GM18868 (cell line): ENCODE measurements at regions not wholly inside any gene's neighbourhood (a gene's known extent, or its start where the extent isn't known, plus 50 kb on each side); places are given as distances from the start of the nearest gene placed in this dataset.
"Not testable (repeated sequence)": the region's sequence is repeated elsewhere in the genome, so short reads cannot be mapped to it uniquely, and the experiment has no call there.

Experiments used
- ATAC-seq: cut with Tn5 transposase; IDR thresholded peaks from one replicate; pipeline ENCODE4 v1.9.1; 2021; ENCODE audit warnings: mild to moderate bottlenecking, moderate library complexity; ENCODE audit not compliant: unreplicated experiment

DNA sequence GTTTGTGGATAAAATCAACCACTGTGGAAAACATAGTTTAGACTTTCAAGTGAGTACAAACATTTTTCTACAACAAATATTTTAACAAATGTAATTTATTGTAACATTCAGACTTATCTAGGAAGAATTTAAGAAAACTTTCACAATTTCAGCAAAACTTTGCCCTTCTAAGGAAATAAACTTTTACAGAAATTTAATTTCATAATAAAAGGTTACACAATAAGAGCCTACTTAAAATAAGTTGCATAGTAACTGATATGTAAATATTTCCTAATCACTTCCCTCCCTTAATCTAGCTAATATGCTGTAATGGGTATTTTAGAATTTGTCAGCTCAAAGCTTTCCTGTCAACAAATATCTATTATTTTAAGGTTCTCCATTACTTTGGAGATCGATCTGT is 1899.9 kb downstream of the MAT2B start:
- ATAC-seq: no peak

DNA sequence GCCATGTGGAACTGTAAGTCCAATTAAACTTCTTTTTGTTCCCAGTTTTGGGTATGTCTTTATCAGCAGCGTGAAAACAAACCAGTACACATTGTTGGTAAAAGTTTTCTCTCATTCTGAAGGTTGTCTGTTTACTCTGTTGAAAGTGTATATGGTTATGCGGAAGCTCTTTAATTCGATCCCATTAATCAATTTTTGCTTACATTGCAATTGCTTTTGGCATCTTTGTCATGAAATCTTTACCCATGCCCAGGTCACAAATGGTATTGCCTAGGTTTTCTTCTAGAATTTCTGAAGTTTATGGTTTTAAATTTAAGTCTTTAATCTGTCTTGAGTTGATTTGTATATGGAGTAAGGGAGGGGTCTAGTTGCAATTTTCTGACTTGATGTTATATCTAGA is 1901.9 kb downstream of the MAT2B start:
- no peak for ATAC-seq

DNA sequence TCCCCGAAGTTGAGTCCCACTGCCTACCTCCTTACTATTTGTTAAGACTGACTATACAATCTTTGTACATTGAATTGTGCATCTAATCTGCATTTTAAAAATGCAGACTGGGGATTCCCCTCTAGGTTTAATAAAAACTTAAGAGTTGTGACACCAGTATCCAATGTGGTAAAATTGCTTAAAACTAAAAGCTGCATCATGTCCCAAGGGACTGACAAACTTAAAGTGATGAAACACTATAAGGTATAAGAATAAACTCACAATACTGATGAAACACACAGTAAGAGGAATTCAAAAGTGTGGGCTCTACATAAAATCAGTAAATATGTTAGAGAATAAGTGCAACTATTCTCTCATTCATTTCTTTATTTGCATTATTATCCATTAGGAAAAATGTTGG is 1905.1 kb downstream of the MAT2B start:
- no peak for ATAC-seq

DNA sequence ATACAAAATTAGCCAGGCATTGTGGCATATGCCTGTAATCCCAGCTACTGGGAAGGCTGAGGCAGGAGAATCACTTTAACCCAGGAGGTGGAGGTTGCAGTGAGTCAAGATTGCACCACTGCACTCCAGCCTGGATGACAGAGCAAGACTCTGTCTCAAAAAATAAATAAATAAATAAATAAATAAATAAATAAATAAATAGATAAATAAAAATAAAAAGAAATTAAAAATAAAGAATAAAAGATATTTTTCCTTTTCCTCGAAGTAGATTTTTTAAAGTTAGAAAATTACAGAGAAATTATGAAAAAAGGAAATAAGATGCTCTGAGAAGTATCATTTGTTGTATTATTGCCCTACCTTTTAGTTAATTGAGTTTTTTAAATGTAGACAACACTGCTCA is 1906.1 kb downstream of the MAT2B start:
- ATAC-seq: not testable (repeated sequence)

DNA sequence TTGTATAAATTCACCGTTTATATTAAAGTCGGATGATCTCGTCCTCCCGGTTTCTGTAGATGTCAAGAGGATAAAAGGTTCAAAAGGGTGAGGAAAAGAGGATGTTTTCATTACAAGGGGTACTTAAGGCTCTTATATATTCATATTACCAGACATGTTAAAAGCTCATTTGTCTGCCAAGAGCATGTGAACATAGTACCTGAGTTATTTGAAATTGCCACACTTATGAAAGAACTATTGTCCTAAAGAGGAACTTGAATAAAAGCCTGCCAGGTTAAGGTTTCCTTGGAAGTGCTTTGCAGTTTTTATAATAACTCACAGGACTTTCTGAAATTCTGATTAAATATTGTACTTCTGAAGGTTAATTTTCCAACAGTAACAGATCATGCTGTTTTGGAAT is 1915.1 kb downstream of the MAT2B start:
- ATAC-seq: no peak

DNA sequence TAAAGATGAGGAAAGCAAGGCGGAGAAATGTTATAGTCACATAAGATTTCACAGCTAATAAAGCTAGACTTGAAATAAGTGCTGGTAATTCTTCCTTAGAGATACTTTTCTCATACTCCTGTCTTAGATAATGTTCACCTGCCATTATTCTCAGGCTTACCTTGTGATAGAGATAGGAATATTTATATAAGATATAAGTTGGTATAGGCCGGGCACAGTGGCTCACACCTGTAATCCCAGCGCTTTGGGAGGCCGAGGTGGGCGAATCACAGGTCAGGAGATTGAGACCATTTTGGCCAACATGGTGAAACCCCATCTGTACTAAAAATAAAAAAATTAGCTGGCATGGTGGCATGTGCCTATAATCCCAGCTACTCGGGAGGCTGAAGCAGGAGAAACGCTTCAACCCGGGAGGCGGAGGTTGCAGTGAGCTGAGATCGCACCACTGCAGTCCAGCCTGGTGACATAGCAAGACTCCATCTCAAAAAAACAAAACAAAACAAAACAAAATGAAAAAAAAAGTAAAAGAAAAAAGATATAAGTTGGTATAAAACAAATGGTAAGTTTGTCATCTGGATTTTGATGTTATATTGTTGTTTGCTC is 1918.4 kb downstream of the MAT2B start:
- no peak for ATAC-seq

DNA sequence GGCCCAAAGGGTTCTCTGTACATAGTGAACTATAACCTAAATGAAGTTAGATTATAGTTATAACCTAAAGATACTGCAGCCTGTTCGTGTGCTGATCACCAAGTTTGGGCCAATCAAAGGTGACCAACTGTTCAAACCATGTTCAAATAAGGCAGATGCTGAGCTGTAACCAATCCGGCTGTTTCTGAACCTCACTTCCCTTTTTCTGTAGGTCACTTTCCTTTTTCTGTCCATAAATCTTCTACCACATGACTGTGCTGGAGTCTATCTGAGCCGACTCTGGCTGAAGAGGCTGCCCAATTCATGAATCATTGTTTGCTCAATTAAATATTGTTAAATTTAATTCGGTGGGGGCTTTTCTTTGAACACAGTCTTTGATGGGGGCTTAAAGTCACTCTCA is 1920.2 kb downstream of the MAT2B start:
- ATAC-seq: no peak

DNA sequence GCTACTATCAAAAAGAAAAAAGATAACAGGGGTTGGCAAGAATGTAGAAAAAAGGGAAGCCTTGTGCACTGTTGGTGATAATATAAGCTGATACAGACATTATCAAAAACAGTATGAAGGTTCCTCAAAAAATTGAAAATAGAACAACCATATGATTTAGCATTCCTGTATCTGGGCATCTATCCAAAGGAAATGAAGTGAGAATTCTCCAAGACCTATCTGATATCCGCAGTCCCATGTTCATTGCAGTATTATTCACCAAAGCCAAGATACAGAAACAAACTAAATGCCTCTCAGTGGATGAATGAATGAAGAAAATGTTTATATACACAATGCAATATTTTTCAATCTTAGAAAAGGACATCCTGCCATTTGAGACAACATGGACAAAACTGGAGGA is 1943.3 kb downstream of the MAT2B start:
- ATAC-seq: no peak

DNA sequence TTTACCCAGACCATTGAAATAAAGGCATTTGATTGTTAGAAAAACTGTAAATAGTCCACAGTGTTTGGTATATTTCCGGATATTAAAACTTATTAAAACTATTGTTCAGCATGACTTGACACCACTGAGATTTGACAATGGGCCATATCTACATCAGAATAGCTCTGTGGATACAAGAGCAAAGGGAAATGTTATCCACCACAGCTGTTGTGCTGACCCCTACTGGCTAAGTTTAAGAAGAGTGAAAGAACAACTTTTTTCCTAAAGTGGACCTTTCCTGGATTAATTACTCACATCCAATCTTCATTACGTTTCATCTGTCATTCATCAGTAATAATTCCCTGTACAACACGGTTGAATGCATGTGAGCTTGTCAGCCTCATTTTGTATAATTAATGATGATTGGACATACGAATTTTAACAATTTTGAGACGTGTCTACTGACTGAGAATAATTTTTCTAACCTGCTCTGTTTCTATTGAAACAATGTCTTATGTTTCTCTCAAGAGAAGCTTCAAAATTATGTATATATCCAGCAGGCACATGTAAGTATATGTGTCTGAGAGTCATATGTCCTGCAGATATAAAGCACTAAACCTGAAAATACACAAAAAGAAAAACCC is 1952.6 kb downstream of the MAT2B start:
- ATAC-seq: peak; percentile 65

DNA sequence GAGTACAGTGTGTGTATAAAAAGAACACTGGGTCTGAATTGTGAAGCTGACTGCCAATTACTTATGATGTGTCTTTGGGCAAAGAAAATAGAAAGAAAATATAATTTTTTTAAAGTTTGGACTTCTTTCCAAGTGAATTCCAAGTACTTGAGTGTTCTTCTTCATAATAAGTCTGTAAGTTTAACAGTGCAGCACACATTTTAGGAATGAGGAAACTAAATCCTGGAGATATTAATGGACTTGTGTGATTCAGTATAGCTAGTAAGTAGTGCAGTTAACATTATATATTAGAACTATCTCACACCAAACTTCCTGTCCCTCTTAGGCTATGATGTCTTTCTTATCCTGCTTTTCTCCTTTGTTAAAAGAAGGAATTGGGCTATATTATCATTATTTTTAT is 1953.8 kb downstream of the MAT2B start:
- no peak for ATAC-seq

DNA sequence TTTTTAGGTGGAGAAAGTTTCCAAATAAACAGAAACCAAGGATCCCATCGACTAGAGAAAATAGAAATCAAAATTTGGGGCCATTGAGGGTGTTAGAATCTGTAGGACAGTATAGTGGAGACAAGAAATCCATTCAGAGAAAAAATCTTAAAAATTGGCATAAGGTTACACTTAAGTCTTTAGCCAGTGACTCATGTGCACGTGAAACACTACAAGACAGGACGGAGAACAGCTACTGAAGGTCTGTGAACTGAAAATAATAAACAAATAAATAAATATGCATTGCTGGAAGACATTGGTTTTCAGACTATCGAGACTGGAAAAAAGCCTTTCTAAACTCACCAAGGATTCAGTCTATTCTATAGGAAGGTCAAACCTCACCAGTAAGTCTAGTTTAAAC is 1955.5 kb downstream of the MAT2B start:
- ATAC-seq: no peak

DNA sequence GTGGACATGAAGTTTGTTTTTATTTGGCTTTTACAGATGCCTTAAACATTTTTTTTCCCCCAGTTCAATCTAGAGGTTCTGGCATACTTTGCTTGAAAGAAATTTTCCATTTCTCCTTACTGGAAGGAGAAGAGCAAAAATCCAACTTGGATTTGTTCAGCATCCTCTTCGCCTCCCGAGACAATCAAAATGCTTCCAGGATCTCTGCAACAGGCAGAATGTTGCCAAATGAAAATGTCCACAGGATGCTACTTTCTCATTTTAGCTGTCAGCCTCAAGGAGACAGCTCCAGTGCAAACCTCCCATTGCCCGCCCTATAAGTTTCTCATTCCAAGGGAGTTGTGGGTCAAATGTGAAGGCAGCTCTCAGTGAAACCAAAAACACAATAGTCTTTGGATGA is 1972.1 kb downstream of the MAT2B start:
- ATAC-seq: no peak

DNA sequence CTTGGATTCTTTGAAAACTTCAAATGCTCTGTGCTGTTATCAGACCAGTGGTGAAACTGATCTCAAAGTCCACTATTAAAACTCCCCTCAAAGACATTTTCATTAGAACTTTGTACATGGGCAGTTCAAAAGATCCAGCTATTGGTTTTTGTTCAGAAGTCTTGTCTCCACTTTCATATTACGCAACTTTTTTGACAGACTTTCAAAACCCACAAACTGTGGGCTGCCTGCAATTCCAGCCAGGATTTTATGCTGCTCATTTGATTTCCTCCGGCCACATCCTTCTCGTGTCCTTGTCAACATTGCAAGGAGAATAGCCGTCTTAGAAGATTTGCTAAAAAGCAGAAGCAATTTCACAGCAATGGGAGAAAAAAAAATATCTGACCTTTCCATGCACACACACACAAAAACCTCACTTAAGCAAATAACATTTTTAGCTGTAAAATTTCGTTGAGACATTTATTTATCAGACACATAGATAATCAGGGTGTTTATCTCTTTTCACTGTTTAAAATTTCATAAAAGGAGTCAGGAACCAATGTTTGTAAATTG is 1990.5 kb downstream of the MAT2B start:
- no peak for ATAC-seq

DNA sequence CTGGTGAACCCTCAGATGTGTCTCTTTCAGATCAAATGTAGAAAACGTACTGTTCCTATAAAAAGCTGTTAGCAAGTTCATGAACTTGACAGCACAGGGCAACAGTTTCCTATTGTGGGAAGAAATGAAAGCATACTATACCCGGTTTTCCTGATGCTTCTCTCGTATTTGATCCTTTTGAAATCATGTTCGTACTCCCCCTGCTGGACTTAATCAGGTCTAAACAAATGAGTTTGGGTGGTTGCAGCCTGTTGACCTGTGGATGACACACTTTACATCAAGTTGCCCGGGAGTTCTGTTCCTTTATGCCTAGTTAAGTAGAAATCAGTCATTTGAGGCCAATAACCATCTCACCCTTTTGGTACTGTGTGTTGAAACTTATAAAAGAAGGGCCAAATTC is 1992.3 kb downstream of the MAT2B start:
- peak; percentile 48 for ATAC-seq

DNA sequence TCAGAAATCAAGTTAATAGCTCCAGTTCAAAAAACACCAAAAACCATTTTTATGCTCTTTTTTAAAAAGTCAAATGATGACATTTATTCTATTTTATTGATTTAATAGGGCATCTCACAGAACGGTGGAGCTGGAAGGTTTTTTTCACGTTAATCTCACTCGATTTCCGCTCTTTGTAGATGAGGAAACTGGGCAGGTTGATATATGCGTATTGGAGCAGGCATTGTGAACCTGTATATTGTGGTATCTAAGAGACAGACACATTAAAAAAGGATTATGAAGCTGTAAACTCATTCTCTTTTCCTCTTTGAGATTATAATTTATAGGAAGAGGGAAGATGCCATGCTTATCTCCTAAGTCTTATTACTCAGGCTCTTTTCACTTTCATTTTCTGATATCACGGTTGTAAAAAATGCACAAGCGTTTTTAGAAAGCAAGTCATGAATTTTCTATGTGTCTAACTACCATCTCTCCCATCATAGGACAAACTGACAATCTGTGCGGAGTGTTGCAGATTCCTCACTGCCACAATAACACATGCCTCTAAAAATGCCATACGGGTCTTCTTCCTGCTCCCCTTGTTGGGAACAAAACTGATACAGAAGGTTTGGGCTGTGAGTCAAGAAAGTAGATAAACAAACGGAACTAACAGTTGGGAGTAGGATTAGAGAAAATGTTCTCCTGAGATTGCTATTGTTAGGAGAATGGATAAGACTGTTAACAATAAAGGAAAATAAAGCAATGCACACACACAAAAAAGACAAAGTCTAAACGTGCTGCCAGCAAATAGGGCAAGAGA is 1997.7 kb downstream of the MAT2B start:
- ATAC-seq: no peak

DNA sequence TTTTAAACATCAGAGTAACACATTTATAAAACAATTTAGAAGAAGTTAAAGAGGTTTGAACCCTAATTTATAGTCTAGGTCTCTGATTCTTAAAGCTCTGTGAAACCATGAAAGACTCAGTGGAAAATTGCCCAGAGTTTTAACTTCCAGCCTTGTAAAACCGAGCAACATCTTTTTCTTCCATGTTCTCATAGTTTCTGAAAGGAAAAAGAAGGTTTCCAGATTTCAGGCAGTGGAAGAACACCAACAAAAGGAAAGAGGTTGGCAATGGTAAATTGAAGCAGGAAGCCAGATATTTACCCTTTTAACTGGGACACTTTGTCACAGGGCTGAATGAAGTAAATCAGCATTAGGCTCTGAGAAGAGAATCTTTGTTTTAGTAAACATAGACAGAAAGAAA is 1999.3 kb downstream of the MAT2B start:
- ATAC-seq: no peak

DNA sequence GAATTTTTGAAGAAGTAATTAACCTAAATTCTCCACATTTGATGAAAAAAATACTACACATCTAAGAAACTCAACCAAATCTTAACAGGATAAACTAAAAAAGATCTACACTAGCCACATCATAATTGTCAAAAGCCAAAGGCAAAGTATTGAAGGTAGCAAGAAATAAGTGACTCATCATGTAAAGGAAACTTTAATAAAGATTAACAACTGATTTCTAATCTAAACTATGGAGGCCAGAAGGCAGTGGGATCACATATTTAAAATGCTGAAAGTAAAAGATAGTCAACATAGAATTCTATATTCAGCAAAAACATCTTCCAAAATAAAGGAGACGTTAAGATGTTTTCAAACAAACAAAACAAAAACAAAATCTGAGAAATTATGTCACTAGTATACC is 2002.9 kb downstream of the MAT2B start:
- no peak for ATAC-seq

DNA sequence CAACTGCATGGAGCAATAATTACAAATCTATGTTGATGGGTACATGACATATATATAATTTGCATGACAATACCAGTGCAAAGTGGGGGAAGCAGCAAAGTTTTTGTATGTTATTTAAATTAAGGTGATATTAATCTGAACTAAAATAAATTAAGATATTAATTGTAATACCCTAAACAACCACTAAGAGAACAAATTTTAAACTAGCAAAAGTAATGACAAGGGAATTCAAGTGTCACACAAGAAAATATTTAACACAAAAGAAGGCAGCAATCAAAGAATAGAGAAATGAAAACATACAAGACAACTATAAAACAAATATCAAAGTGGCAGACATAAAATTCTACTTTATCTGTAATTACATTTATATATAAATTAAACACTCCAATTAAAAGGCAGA is 2003.4 kb downstream of the MAT2B start:
- ATAC-seq: no peak

DNA sequence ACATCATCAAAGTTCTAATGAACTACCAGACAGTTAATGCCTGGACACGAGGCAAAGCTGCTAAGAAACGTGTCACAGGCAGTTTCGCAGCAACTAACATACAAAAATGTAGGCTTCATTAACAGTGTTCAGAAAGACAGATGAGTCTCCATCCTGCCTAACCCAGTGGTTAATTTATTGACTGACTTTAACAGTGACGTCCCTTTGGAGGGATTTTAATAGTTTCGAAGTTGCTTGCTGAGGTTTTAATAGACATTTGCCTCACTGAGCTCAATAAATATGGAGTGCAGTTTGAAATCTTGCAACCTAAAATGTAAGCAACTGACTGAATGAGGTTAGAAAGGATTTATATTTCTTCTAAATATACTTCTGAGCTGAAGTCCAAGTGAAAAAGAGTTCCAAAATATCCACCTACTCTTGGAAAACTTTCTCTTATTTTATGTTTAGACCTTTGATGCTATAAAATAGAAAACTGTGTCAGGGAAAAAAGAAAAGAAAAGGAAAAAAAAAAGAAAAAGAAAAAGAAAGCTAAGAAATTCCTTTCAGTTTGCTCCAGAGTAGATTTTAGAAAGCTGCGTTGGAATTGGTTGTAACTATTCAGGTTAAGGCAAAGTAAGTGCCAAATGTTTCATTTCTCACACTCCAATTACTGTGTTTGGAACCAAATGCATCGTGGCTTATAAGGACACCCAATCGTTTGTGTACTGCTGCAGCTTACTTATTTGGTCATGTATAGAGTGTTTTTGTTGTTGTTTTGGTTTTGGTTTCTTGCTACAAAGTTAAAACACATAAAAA is 2016.6 kb downstream of the MAT2B start:
- ATAC-seq: no peak

DNA sequence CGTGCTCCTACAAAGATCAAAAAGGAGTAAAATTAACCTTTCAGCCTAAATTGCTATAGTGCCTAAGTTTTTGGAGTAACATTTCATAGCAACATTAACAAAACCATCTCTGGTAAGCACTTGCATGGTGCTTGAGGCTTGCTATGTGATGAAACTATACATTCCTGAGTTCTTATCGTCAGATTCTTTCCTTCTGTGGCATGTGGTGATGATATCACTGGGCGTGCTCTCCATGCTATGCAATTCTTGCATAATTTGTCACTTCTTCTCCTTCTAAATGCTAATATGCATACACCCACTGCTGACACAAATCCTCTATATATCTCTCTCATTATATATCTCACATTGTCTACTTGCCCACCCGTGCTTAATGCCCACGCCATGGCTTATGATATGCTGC is 2019.9 kb downstream of the MAT2B start:
- no peak for ATAC-seq

DNA sequence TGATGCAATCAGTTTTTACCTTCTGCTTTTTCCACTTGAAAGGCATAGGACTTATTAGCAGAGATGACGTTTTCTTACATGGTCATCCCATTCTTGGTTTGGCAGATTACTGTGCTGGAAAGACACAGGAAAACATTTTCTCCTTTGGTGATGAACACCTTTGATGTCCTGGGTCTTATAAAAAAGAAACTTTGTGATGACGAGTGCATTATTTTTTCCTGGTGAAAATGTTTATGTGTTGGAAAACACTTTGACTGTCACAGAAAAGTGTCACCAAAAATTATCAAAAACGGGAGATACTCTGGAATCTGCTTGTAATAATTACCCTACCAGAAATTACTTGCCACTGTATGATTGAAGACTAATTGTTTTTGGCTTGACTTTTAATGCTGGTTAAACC is 2020.9 kb downstream of the MAT2B start:
- ATAC-seq: no peak
